ENCODE measurements at regions not wholly inside any gene's neighbourhood (a gene's known extent, or its start where the extent isn't known, plus 50 kb on each side); places are given as distances from the start of the nearest gene placed in this dataset.

- DNase-seq (ENCODE audit: extremely low spot score) = no peak
- POLR2A ChIA-PET = no interaction called here
- TF ChIP-seq FOXA1 (IDR thresholded peaks at IDR 0.05) (no peak), HDGF (IDR thresholded peaks at IDR 0.05; ENCODE audit: borderline replicate concordance) (no peak), SUZ12 (IDR thresholded peaks at IDR 0.05) (no peak), FOXM1 (IDR thresholded peaks at IDR 0.05; ENCODE audit: borderline replicate concordance) (no peak), ARNT (IDR thresholded peaks at IDR 0.05) (no peak), LEF1 (IDR thresholded peaks at IDR 0.05; ENCODE audit: borderline replicate concordance) (no peak), ELF4 (IDR thresholded peaks at IDR 0.05) (no peak), ZNF384 (IDR thresholded peaks at IDR 0.05) (no peak), FOXK2 (IDR thresholded peaks at IDR 0.05) (no peak), L3MBTL2 (conservative IDR thresholded peaks at IDR 0.05) (no peak), TARDBP (IDR thresholded peaks at IDR 0.05) (no peak), NFRKB (IDR thresholded peaks at IDR 0.05) (no peak), BHLHE40 (IDR thresholded peaks at IDR 0.05; ENCODE audit: borderline replicate concordance) (no peak), CTBP1 (IDR thresholded peaks at IDR 0.05; ENCODE audit: borderline replicate concordance) (no peak), PKNOX1 (IDR thresholded peaks at IDR 0.05) (no peak), SP1 (IDR thresholded peaks at IDR 0.05) (no peak)
- CTCF ChIA-PET = no interaction called here
Observed at GRCh38 chr12:115774148-115774895, 503.2 kb downstream of the MED13L start.

- CTCF ChIA-PET = interaction anchor here (1.1 kb wide), 1 partner anchor 14 kb away, joined by 3 read pairs; no protein-coding TSS in a partner anchor
- DNase-seq (ENCODE audit: extremely low spot score) = no peak
- POLR2A ChIA-PET = no interaction called here
- no peak for TF ChIP-seq SP1 (IDR thresholded peaks at IDR 0.05)
- TF ChIP-seq TARDBP (IDR thresholded peaks at IDR 0.05) = no peak
- TF ChIP-seq ELF4 (IDR thresholded peaks at IDR 0.05) = no peak
Observed at GRCh38 chr12:115771601-115772000, 505.9 kb downstream of the MED13L start.

GRCh38 chr12:115771065-115771464 is 506.4 kb downstream of the MED13L start:
- POLR2A ChIA-PET = no interaction called here
- peak; percentile 18 for DNase-seq (ENCODE audit: extremely low spot score)
- CTCF ChIA-PET = interaction anchor here (1.1 kb wide), 1 partner anchor 13 kb away, joined by 3 read pairs; no protein-coding TSS in a partner anchor
- TF ChIP-seq FOXA1 (IDR thresholded peaks at IDR 0.05) (no peak), PKNOX1 (IDR thresholded peaks at IDR 0.05) (no peak), L3MBTL2 (conservative IDR thresholded peaks at IDR 0.05) (no peak), ARNT (IDR thresholded peaks at IDR 0.05) (no peak), HDGF (IDR thresholded peaks at IDR 0.05; ENCODE audit: borderline replicate concordance) (no peak), FOXM1 (IDR thresholded peaks at IDR 0.05; ENCODE audit: borderline replicate concordance) (no peak), SUZ12 (IDR thresholded peaks at IDR 0.05) (no peak), TARDBP (IDR thresholded peaks at IDR 0.05) (no peak), ELF4 (IDR thresholded peaks at IDR 0.05) (no peak), FOXK2 (IDR thresholded peaks at IDR 0.05) (no peak)

- ChIA-PET CTCF (interaction anchor here (1.1 kb wide), 1 partner anchor 13 kb away, joined by 3 read pairs; no protein-coding TSS in a partner anchor), POLR2A (no interaction called here)
- DNase-seq (ENCODE audit: extremely low spot score) = no peak
- no peak for TF ChIP-seq CTBP1 (IDR thresholded peaks at IDR 0.05; ENCODE audit: borderline replicate concordance)
- no peak for TF ChIP-seq ARNT (IDR thresholded peaks at IDR 0.05)
- TF ChIP-seq FOXA1 (IDR thresholded peaks at IDR 0.05) = no peak
- no peak for TF ChIP-seq ELF4 (IDR thresholded peaks at IDR 0.05)
- no peak for TF ChIP-seq FOXM1 (IDR thresholded peaks at IDR 0.05; ENCODE audit: borderline replicate concordance)
- no peak for TF ChIP-seq LEF1 (IDR thresholded peaks at IDR 0.05; ENCODE audit: borderline replicate concordance)
- TF ChIP-seq NFRKB (IDR thresholded peaks at IDR 0.05) = no peak
- no peak for TF ChIP-seq TARDBP (IDR thresholded peaks at IDR 0.05)
- no peak for TF ChIP-seq PKNOX1 (IDR thresholded peaks at IDR 0.05)
- TF ChIP-seq SP1 (IDR thresholded peaks at IDR 0.05) = no peak
- TF ChIP-seq HDGF (IDR thresholded peaks at IDR 0.05; ENCODE audit: borderline replicate concordance) = no peak
- no peak for TF ChIP-seq ZNF384 (IDR thresholded peaks at IDR 0.05)
- TF ChIP-seq BHLHE40 (IDR thresholded peaks at IDR 0.05; ENCODE audit: borderline replicate concordance) = no peak
- TF ChIP-seq SUZ12 (IDR thresholded peaks at IDR 0.05) = no peak
Observed at GRCh38 chr12:115770643-115771042, 506.9 kb downstream of the MED13L start.

- no peak for DNase-seq (ENCODE audit: extremely low spot score)
- TF ChIP-seq ELF4 (IDR thresholded peaks at IDR 0.05) = no peak
- ChIA-PET POLR2A (no interaction called here), CTCF (no interaction called here)
Observed at GRCh38 chr12:115767916-115768315, 509.6 kb downstream of the MED13L start.

GRCh38 chr12:115763982-115764621 is 513.4 kb downstream of the MED13L start:
- peak; percentile 10 for DNase-seq (ENCODE audit: extremely low spot score)
- CTCF ChIA-PET = no interaction called here
- POLR2A ChIA-PET = no interaction called here
- TF ChIP-seq L3MBTL2 (conservative IDR thresholded peaks at IDR 0.05) (no peak), SP1 (IDR thresholded peaks at IDR 0.05) (no peak), FOXK2 (IDR thresholded peaks at IDR 0.05) (no peak), TARDBP (IDR thresholded peaks at IDR 0.05) (no peak), FOXM1 (IDR thresholded peaks at IDR 0.05; ENCODE audit: borderline replicate concordance) (no peak), ARNT (IDR thresholded peaks at IDR 0.05) (no peak), BHLHE40 (IDR thresholded peaks at IDR 0.05; ENCODE audit: borderline replicate concordance) (no peak), ZNF384 (IDR thresholded peaks at IDR 0.05) (no peak), HDGF (IDR thresholded peaks at IDR 0.05; ENCODE audit: borderline replicate concordance) (no peak), PKNOX1 (IDR thresholded peaks at IDR 0.05) (no peak)
